ENCODE measurements at regions not wholly inside any gene's neighbourhood (a gene's known extent, or its start where the extent isn't known, plus 50 kb on each side); places are given as distances from the start of the nearest gene placed in this dataset.

DNA sequence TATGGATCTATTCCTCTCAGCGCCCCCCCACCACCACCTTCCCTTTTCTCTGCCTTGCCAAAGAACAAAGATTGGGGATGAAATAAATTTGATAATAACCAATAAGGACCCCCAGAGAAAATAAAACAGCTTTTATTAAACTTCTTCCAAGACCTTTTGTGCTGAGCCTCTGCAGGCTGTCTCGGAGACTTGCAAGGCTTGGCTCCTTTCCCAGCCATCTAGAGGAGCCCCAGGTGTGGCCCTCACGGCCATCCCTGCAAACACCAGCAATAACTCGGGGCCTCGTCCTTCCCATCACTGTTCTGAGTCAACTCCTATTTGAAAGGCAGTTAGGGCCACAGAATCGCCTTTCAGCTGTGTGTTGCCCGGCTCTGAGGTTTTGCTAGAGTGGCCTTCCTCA, 51.2 kb upstream of the LMO1 start:
- H3K9ac ChIP-seq (ENCODE audit: insufficient read length, low read depth), result no peak overlapping the region
- H3K4me3 ChIP-seq (ENCODE audit: insufficient read length, low read depth), result no peak overlapping the region
- H3K4me1 ChIP-seq (ENCODE audit: insufficient read depth, insufficient read length), result peaks cover 4% of the 10 kb centered on the region
- no peak for DNase-seq (ENCODE audit: low read depth, low spot score)
- no peak for TF ChIP-seq YY1 (IDR thresholded peaks at IDR 0.05; ENCODE audit: insufficient read depth, insufficient read length)
- no peaks in the 10 kb centered on the region for H3K27me3 ChIP-seq (ENCODE audit: insufficient read depth, insufficient read length)
- H3K36me3 ChIP-seq (ENCODE audit: insufficient read depth, insufficient read length, low read length), result no peaks in the 10 kb centered on the region
- H3K9me3 ChIP-seq (ENCODE audit: insufficient read depth, low read length), result no peaks in the 10 kb centered on the region

DNA sequence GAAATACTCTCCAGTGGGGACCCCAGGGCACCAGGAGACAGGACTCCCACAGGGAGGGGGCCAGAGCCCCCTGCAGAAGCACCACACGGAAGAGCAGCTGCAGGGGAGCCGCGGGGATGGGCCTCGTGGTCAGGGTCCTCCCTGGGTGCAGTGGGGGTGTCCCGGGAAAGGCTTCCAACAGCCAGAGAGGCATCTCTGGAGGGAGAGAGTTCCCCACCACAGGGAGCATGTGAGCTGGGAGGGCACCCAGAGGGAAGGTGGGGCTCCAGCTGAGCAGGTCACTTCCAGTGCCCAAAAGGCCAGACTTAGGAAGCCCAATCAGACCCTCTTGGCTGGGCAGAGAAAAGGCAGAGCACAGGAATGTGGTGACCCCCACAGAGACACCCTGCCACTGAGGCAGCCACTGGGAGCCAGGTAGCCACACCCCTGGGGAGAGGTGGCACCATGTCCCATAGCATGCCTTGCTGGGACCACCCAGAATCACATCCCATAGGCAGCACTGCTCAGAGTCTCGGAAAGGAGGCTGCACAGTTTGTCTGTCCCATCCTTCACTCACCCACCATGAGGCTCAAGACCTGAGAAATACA, 49.9 kb upstream of the LMO1 start:
- no peak for DNase-seq (ENCODE audit: low read depth, low spot score)
- Histone ChIP-seq H3K4me3 (ENCODE audit: insufficient read length, low read depth) (no peak overlapping the region), H3K4me1 (ENCODE audit: insufficient read depth, insufficient read length) (no peaks in the 10 kb centered on the region), H3K36me3 (ENCODE audit: insufficient read depth, insufficient read length, low read length) (no peaks in the 10 kb centered on the region), H3K9me3 (ENCODE audit: insufficient read depth, low read length) (no peaks in the 10 kb centered on the region), H3K27me3 (ENCODE audit: insufficient read depth, insufficient read length) (no peaks in the 10 kb centered on the region), H3K9ac (ENCODE audit: insufficient read length, low read depth) (no peak overlapping the region)
- TF ChIP-seq ZNF274 (IDR thresholded peaks at IDR 0.05; ENCODE audit: low read depth, low read length) (no peak), SUZ12 (IDR thresholded peaks at IDR 0.05; ENCODE audit: extremely low read depth, insufficient read depth, insufficient read length) (no peak), YY1 (IDR thresholded peaks at IDR 0.05; ENCODE audit: insufficient read depth, insufficient read length) (no peak)

Measured in NT2/D1 (cell line).